Endothelial cell of hepatic sinusoid (primary cell): ENCODE measurements at regions not wholly inside any gene's neighbourhood (a gene's known extent, or its start where the extent isn't known, plus 50 kb on each side); places are given as distances from the start of the nearest gene placed in this dataset.
"Not testable (repeated sequence)": the region's sequence is repeated elsewhere in the genome, so short reads cannot be mapped to it uniquely, and the experiment has no call there.

ENCODE experiments used
- in situ Hi-C: cut with HindIII; loops from 2 replicates; pipeline ENCODE4 v1.10.0; 2017; ENCODE audit warnings: low sequenced_read_pairs

GRCh38 chr3:86578071-86578470 lies 412.9 kb downstream of the VGLL3 start:
- in situ Hi-C loops: no loop called here

- in situ Hi-C loops: no loop called here
These were observed 427.5 kb downstream of the VGLL3 start for GRCh38 chr3:86563400-86563970.

- in situ Hi-C loops: no loop called here
These were observed 428.9 kb downstream of the VGLL3 start for GRCh38 chr3:86562090-86562489.

GRCh38 chr3:86561215-86561614 lies 429.7 kb downstream of the VGLL3 start:
- in situ Hi-C loops: no loop called here

- in situ Hi-C loops: no loop called here
These were observed 436.6 kb downstream of the VGLL3 start for GRCh38 chr3:86554383-86554782.

GRCh38 chr3:86547692-86548091 lies 443.3 kb downstream of the VGLL3 start:
- in situ Hi-C loops: no loop called here

GRCh38 chr3:86537171-86537570 lies 453.8 kb downstream of the VGLL3 start:
- in situ Hi-C loops: no loop called here

GRCh38 chr3:86519819-86520218 lies 471.1 kb downstream of the VGLL3 start:
- in situ Hi-C loops: no loop called here

GRCh38 chr3:86481636-86482035 lies 509.3 kb downstream of the VGLL3 start:
- in situ Hi-C loops: no loop called here

- in situ Hi-C loops: no loop called here
These were observed 509.9 kb downstream of the VGLL3 start for GRCh38 chr3:86481031-86481430.

- in situ Hi-C loops: no loop called here
These were observed 526.8 kb downstream of the VGLL3 start for GRCh38 chr3:86464180-86464579.

GRCh38 chr3:86451749-86452148 lies 539.2 kb downstream of the VGLL3 start:
- in situ Hi-C loops: no loop called here

GRCh38 chr3:86438544-86438943 lies 552.4 kb downstream of the VGLL3 start:
- in situ Hi-C loops: no loop called here

- in situ Hi-C loops: no loop called here
These were observed 563.6 kb downstream of the VGLL3 start for GRCh38 chr3:86427343-86427742.

- in situ Hi-C loops: no loop called here
These were observed 569.8 kb downstream of the VGLL3 start for GRCh38 chr3:86420990-86421739.

- in situ Hi-C loops: no loop called here
These were observed 572.1 kb downstream of the VGLL3 start for GRCh38 chr3:86418861-86419260.

GRCh38 chr3:86416334-86416733 lies 574.6 kb downstream of the VGLL3 start:
- in situ Hi-C loops: no loop called here

- in situ Hi-C loops: no loop called here
These were observed 577.3 kb downstream of the VGLL3 start for GRCh38 chr3:86413645-86414044.

GRCh38 chr3:86410587-86410986 lies 580.4 kb downstream of the VGLL3 start:
- in situ Hi-C loops: no loop called here

GRCh38 chr3:86389759-86390158 lies 601.2 kb downstream of the VGLL3 start:
- in situ Hi-C loops: not testable (repeated sequence)

- in situ Hi-C loops: no loop called here
These were observed 602.1 kb downstream of the VGLL3 start for GRCh38 chr3:86388820-86389219.

GRCh38 chr3:86382556-86382955 lies 608.4 kb downstream of the VGLL3 start:
- in situ Hi-C loops: no loop called here

GRCh38 chr3:86381247-86381646 lies 609.7 kb downstream of the VGLL3 start:
- in situ Hi-C loops: no loop called here
